K562 (cell line): ENCODE measurements at regions not wholly inside any gene's neighbourhood (a gene's known extent, or its start where the extent isn't known, plus 50 kb on each side); places are given as distances from the start of the nearest gene placed in this dataset.

ENCODE experiments used
- RFX5 ChIP-seq: IDR thresholded peaks from 2 replicates; pipeline ENCODE4 v1.6.1; 2011; ENCODE audit warnings: low read depth, mild to moderate bottlenecking, improper control_type of control experiment, low read length
- SIN3A ChIP-seq, 2 experiments: fragments of 150-350 bp in 1 of 2; IDR thresholded peaks; 2 replicates each; pipeline ENCODE4 v1.6.1; 2011 to 2016; ENCODE audit warnings: borderline replicate concordance in 2 of 2, low read depth in 2 of 2, low read length in 2 of 2, mild to moderate bottlenecking in 2 of 2, moderate library complexity in 2 of 2; ENCODE audit not compliant: control insufficient read depth in 1 of 2
- SIN3B ChIP-seq: fragments of 450-650 bp; IDR thresholded peaks from 2 replicates; pipeline ENCODE4 v1.6.1; 2017; ENCODE audit warnings: low read depth, mild to moderate bottlenecking, moderate library complexity
- TBP ChIP-seq: optimal IDR thresholded peaks from 2 replicates; pipeline ENCODE3; 2011; ENCODE audit warnings: low read depth, low read length, improper control_type of control experiment

DNA sequence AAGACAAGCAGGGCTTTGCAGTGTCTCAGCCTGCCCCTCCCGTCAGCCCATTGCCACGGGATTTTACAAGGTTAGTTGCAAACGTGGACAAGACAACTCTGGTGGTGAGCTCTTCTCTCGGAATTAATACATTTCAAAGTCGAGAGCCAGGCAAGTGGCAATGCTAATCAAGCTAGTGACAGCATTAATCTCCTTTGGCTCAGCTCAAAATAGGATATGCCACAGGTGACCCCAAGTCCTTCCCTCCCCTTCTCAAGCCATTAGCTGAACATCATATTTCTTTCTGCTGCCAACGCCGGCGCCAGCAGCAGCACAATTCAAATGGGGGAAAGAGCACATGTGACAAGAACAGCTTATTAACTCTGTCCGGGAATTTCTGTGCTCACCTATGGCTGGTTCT lies 190.1 kb downstream of the ATPSCKMT start:
- no peak for TF ChIP-seq SIN3A (IDR thresholded peaks at IDR 0.05; ENCODE audit: borderline replicate concordance in 2 of 2, control insufficient read depth in 1 of 2, low read depth in 2 of 2, low read length in 2 of 2)
- TF ChIP-seq RFX5: no peak
- TF ChIP-seq SIN3B: no peak
- TF ChIP-seq TBP: no peak
